ENCODE measurements at regions not wholly inside any gene's neighbourhood (a gene's known extent, or its start where the extent isn't known, plus 50 kb on each side); places are given as distances from the start of the nearest gene placed in this dataset.

GRCh38 chr14:85420278-85420677 lies 109.7 kb upstream of the FLRT2 start (continued):
- TF ChIP-seq PRDM4 (tag by site-specific recombination; IDR thresholded peaks at IDR 0.05): no peak
- TF ChIP-seq ZNF548 (tag by site-specific recombination; IDR thresholded peaks at IDR 0.05): no peak
- TF ChIP-seq ZBTB48 (tag by site-specific recombination; IDR thresholded peaks at IDR 0.05): no peak
- TF ChIP-seq ZBTB10 (tag by site-specific recombination; IDR thresholded peaks at IDR 0.05): no peak
- no peak for TF ChIP-seq SALL2 (tag by site-specific recombination; IDR thresholded peaks at IDR 0.05; ENCODE audit: borderline replicate concordance)
- TF ChIP-seq ZFP41 (tag by site-specific recombination; IDR thresholded peaks at IDR 0.05; ENCODE audit: borderline replicate concordance): no peak
- TF ChIP-seq BCL6B (tag by site-specific recombination; IDR thresholded peaks at IDR 0.05): no peak
- TF ChIP-seq ZSCAN16 (tag by site-specific recombination; IDR thresholded peaks at IDR 0.05): no peak
- no peak for TF ChIP-seq ZNF501 (tag by site-specific recombination; IDR thresholded peaks at IDR 0.05)
- TF ChIP-seq ZNF416 (tag by site-specific recombination; IDR thresholded peaks at IDR 0.05): no peak
- no peak for TF ChIP-seq SETDB1 (IDR thresholded peaks at IDR 0.05; ENCODE audit: insufficient read length, low read length)

- POLR2A ChIA-PET: no interaction called here
- Histone ChIP-seq H3K4me1 (ENCODE audit: control insufficient read depth, insufficient read depth, low read length) (peaks cover 5% of the 10 kb centered on the region), H3K4me3 (ENCODE audit: low read depth, low read length) (no peak overlapping the region), H3K9me3 (ENCODE audit: control insufficient read depth, insufficient read depth, low read depth, low read length) (no peaks in the 10 kb centered on the region), H3K27ac (ENCODE audit: extremely low read depth, low read depth, low read length) (no peak overlapping the region), H3K36me3 (ENCODE audit: control insufficient read depth in 2 of 2, insufficient read depth in 1 of 2, low read length in 2 of 2) (no peaks in the 10 kb centered on the region)
- CTCF ChIA-PET: interaction anchor here (0.7 kb wide), 1 partner anchor 489 kb away, joined by 3 read pairs; no protein-coding TSS in a partner anchor
- TF ChIP-seq ZNF16 (tag by site-specific recombination; IDR thresholded peaks at IDR 0.05; ENCODE audit: low read depth): no peak
- TF ChIP-seq PATZ1 (tag by site-specific recombination; IDR thresholded peaks at IDR 0.05): no peak
- no peak for TF ChIP-seq AEBP2 (tag by site-specific recombination; IDR thresholded peaks at IDR 0.05; ENCODE audit: borderline replicate concordance)
- no peak for TF ChIP-seq GLIS2 (tag by site-specific recombination; IDR thresholded peaks at IDR 0.05)
- TF ChIP-seq GLIS1 (tag by site-specific recombination; IDR thresholded peaks at IDR 0.05): no peak
- TF ChIP-seq ZNF521 (tag by site-specific recombination; IDR thresholded peaks at IDR 0.05): no peak
Observed at GRCh38 chr14:85420707-85421106, 109.2 kb upstream of the FLRT2 start.
